Adrenal gland (tissue), 5 donors: ENCODE measurements at regions not wholly inside any gene's neighbourhood (a gene's known extent, or its start where the extent isn't known, plus 50 kb on each side); places are given as distances from the start of the nearest gene placed in this dataset.
"Not testable (repeated sequence)": the region's sequence is repeated elsewhere in the genome, so short reads cannot be mapped to it uniquely, and the experiment has no call there.

Experiments used
- POLR2A ChIP-seq, 2 donors: fragments of 450-650 bp; IDR thresholded peaks; one replicate each; pipeline ENCODE4 v1.6.1; 2017; ENCODE audit warnings: antibody characterized with exemption in 2 of 2, mild to moderate bottlenecking in 2 of 2, moderate library complexity in 1 of 2
- TF ChIP-seq, protein P1 (sequence below), 6 experiments: fragments of 450-650 bp in 4 of 6; fragments of 200-600 bp in 2 of 6; sonication (generic) in 1 of 6; IDR thresholded peaks; 1 replicate in 5 of 6; 2 replicates in 1 of 6; pipeline versions ENCODE4 v1.5.1 to v1.8.0; 2016 to 2021; ENCODE audit warnings: antibody characterized with exemption in 6 of 6, mild to moderate bottlenecking in 2 of 6, moderate library complexity in 1 of 6
- donor health status: DM: no; HTN: no; CAD: no.

DNA sequence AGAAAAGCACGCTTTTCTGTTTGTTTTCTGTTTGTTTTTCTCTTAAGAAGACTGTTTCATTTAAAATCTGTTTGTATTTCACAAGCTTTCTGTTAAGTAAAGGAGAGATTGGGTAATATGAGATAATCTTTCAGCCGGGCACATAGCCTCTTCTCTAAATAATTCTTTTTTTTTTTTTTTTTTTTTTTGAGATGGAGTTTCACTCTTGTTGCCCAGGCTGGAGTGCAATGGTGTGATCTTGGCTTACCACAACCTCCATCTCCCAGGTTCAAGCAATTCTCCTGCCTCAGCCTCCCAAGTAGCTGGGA, 499.5 kb upstream of the SGCD start:
- TF ChIP-seq POLR2A (IDR thresholded peaks at IDR 0.05): not testable (repeated sequence)
- TF ChIP-seq, protein P1, sequence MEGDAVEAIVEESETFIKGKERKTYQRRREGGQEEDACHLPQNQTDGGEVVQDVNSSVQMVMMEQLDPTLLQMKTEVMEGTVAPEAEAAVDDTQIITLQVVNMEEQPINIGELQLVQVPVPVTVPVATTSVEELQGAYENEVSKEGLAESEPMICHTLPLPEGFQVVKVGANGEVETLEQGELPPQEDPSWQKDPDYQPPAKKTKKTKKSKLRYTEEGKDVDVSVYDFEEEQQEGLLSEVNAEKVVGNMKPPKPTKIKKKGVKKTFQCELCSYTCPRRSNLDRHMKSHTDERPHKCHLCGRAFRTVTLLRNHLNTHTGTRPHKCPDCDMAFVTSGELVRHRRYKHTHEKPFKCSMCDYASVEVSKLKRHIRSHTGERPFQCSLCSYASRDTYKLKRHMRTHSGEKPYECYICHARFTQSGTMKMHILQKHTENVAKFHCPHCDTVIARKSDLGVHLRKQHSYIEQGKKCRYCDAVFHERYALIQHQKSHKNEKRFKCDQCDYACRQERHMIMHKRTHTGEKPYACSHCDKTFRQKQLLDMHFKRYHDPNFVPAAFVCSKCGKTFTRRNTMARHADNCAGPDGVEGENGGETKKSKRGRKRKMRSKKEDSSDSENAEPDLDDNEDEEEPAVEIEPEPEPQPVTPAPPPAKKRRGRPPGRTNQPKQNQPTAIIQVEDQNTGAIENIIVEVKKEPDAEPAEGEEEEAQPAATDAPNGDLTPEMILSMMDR (IDR thresholded peaks at IDR 0.05): not testable (repeated sequence)
